Gastroesophageal sphincter (tissue), 4 donors: ENCODE measurements at regions not wholly inside any gene's neighbourhood (a gene's known extent, or its start where the extent isn't known, plus 50 kb on each side); places are given as distances from the start of the nearest gene placed in this dataset.

Experiments
- ATAC-seq: fragments of 150-250 bp; one replicate; pipeline ENCODE4 v1.9.1; 2016; ENCODE audit warnings: mild to moderate bottlenecking, moderate library complexity
- H3K27ac ChIP-seq, 4 donors: fragments of 200-600 bp; sonication (generic) in 3 of 4; 1 replicate in 3 of 4; 2 replicates in 1 of 4; pipeline ENCODE4 v1.5.1; 2016 to 2019
- H3K27me3 ChIP-seq: fragments of 200-600 bp; sonication (generic); one replicate; pipeline ENCODE4 v1.5.1; 2019
- H3K36me3 ChIP-seq, 2 donors: fragments of 200-600 bp; sonication (generic); one replicate each; pipeline ENCODE4 v1.5.1; 2019; ENCODE audit warnings: control low read depth in 1 of 2
- H3K4me1 ChIP-seq, 3 donors: fragments of 200-600 bp; sonication (generic); 1 replicate in 2 of 3; 2 replicates in 1 of 3; pipeline ENCODE4 v1.5.1; 2016 to 2019; ENCODE audit warnings: control low read depth in 2 of 3
- H3K4me3 ChIP-seq, 2 donors: fragments of 200-600 bp; sonication (generic); one replicate each; pipeline ENCODE4 v1.5.1; 2019; ENCODE audit warnings: mild to moderate bottlenecking in 1 of 2, moderate library complexity in 1 of 2
- H3K9me3 ChIP-seq, 3 donors: fragments of 200-600 bp; sonication (generic); one replicate each; pipeline ENCODE4 v1.5.1; 2017 to 2019; ENCODE audit warnings: control low read depth in 2 of 3
- CTCF ChIP-seq, 4 experiments: fragments of 200-600 bp in 2 of 4; fragments of 450-650 bp in 2 of 4; sonication (generic) in 1 of 4; IDR thresholded peaks; one replicate each; pipeline ENCODE4 v1.5.1; 2017 to 2019; ENCODE audit warnings: antibody characterized with exemption in 4 of 4, mild to moderate bottlenecking in 2 of 4, moderate library complexity in 2 of 4
- EP300 ChIP-seq: sonication (generic); formaldehyde crosslinking; IDR thresholded peaks from one replicate; pipeline ENCODE4 v1.6.1; 2017; ENCODE audit warnings: antibody characterized with exemption, mild to moderate bottlenecking
- POLR2A ChIP-seq, 2 donors: fragments of 450-650 bp; IDR thresholded peaks; one replicate each; pipeline ENCODE4 v1.6.1; 2017; ENCODE audit warnings: antibody characterized with exemption in 2 of 2, mild to moderate bottlenecking in 2 of 2, moderate library complexity in 1 of 2
- POLR2AphosphoS5 ChIP-seq: sonication (generic); formaldehyde crosslinking; IDR thresholded peaks from one replicate; pipeline ENCODE4 v1.6.1; 2017; ENCODE audit warnings: antibody characterized with exemption
- WGBS, 2 donors: methylation state at CpG; one replicate each; pipeline ENCODE4 v1.1.5; 2018; ENCODE audit warnings: low coverage in 1 of 2; 5-methylcytosine and 5-hydroxymethylcytosine counted together

- Histone ChIP-seq H3K27me3 (no peaks in the 10 kb centered on the region), H3K4me3 (no peak overlapping the region), H3K9me3 (no peaks in the 10 kb centered on the region), H3K27ac (no peak overlapping the region), H3K4me1 (peaks cover 0 to 10% (median 0%) of the 10 kb centered on the region in 3 donors), H3K36me3 (no peaks in the 10 kb centered on the region)
- no peak for ATAC-seq
- WGBS, 2 donors, result 60 to 61% methylated on average over 8 of the region's 8 CpGs
- no peak for TF ChIP-seq EP300
- no peak for TF ChIP-seq POLR2AphosphoS5
- TF ChIP-seq CTCF (IDR thresholded peaks at IDR 0.05), result no peak
- no peak for TF ChIP-seq POLR2A (IDR thresholded peaks at IDR 0.05)
Measured at GRCh38 chr12:62106547-62107185, 153.5 kb upstream of the USP15 start.

GRCh38 chr12:62113366-62114011, 146.7 kb upstream of the USP15 start:
- Histone ChIP-seq H3K27ac (no peak overlapping the region), H3K36me3 (no peaks in the 10 kb centered on the region), H3K4me3 (no peak overlapping the region), H3K27me3 (no peaks in the 10 kb centered on the region), H3K9me3 (no peaks in the 10 kb centered on the region), H3K4me1 (no peaks in the 10 kb centered on the region)
- ATAC-seq, result no peak
- TF ChIP-seq POLR2AphosphoS5, result no peak
- no peak for TF ChIP-seq CTCF (IDR thresholded peaks at IDR 0.05)
- TF ChIP-seq EP300, result no peak
- no peak for TF ChIP-seq POLR2A (IDR thresholded peaks at IDR 0.05)
- 89% methylated on average over 3 of the region's 10 CpGs; no CpG with 5 or more reads in 1 of the 2 donors for WGBS, 2 donors

- ATAC-seq, result no peak
- 29 to 38% methylated on average over 2 of the region's 2 CpGs for WGBS, 2 donors
Measured at GRCh38 chr12:62116986-62117385, 143.2 kb upstream of the USP15 start.

GRCh38 chr12:62123721-62124203, 136.4 kb upstream of the USP15 start:
- no peak for ATAC-seq
- WGBS, 2 donors, result 26 to 31% methylated on average over 4 of the region's 4 CpGs

More at GRCh38 chr12:62116986-62117385, 143.2 kb upstream of the USP15 start:
- H3K4me3 ChIP-seq, result no peak overlapping the region
- H3K27me3 ChIP-seq, result no peaks in the 10 kb centered on the region
- H3K36me3 ChIP-seq, result no peaks in the 10 kb centered on the region
- no peaks in the 10 kb centered on the region for H3K4me1 ChIP-seq
- H3K9me3 ChIP-seq, result no peaks in the 10 kb centered on the region
- no peak overlapping the region for H3K27ac ChIP-seq
- TF ChIP-seq POLR2A (IDR thresholded peaks at IDR 0.05) (no peak), CTCF (IDR thresholded peaks at IDR 0.05) (no peak), POLR2AphosphoS5 (no peak), EP300 (no peak)

More at GRCh38 chr12:62123721-62124203, 136.4 kb upstream of the USP15 start:
- peak; percentile 20 to 58 (median 52) for TF ChIP-seq CTCF (IDR thresholded peaks at IDR 0.05)
- TF ChIP-seq POLR2AphosphoS5, result no peak
- no peaks in the 10 kb centered on the region for H3K4me1 ChIP-seq
- H3K27ac ChIP-seq, result no peak overlapping the region
- H3K9me3 ChIP-seq, result no peaks in the 10 kb centered on the region
- no peak overlapping the region for H3K4me3 ChIP-seq
- H3K36me3 ChIP-seq, result no peaks in the 10 kb centered on the region
- H3K27me3 ChIP-seq, result no peaks in the 10 kb centered on the region
